Activated CD4-positive, alpha-beta memory T cell treated with anti-CD3 and anti-CD28 coated beads for 36 hours (primary cell): ENCODE measurements at regions not wholly inside any gene's neighbourhood (a gene's known extent, or its start where the extent isn't known, plus 50 kb on each side); places are given as distances from the start of the nearest gene placed in this dataset.
"Not testable (repeated sequence)": the region's sequence is repeated elsewhere in the genome, so short reads cannot be mapped to it uniquely, and the experiment has no call there.

Source experiments
- CTCF ChIA-PET: fragments of 350-600 bp; sonication (Branson Sonifier 250); formaldehyde crosslinking; loops from one replicate; lab custom pipeline; 2021; ENCODE audit warnings: antibody characterized with exemption, inconsistent platforms; lab: Charles Lee
- POLR2A ChIA-PET: fragments of 350-600 bp; sonication (Branson Sonifier 250); formaldehyde crosslinking; loops from one replicate; lab custom pipeline; 2021; ENCODE audit warnings: antibody characterized with exemption; lab: Charles Lee
- DNase-seq: peaks from one replicate; pipeline ENCODE4 v3.0.0-alpha.2; 2020
- H3K27ac Mint-ChIP-seq: one replicate; pipeline ENCODE4 v1.8.0; 2021; ENCODE audit warnings: mixed read lengths
- H3K27me3 Mint-ChIP-seq: one replicate; pipeline ENCODE4 v1.8.0; 2021; ENCODE audit warnings: mixed read lengths
- H3K36me3 Mint-ChIP-seq: one replicate; pipeline ENCODE4 v1.8.0; 2021; ENCODE audit warnings: mixed read lengths
- H3K4me1 Mint-ChIP-seq: one replicate; pipeline ENCODE4 v1.8.0; 2021; ENCODE audit warnings: low read depth, mixed read lengths
- H3K4me3 Mint-ChIP-seq: one replicate; pipeline ENCODE4 v1.8.0; 2021; ENCODE audit warnings: mild to moderate bottlenecking, mixed read lengths
- H3K9me3 Mint-ChIP-seq: one replicate; pipeline ENCODE4 v1.8.0; 2021; ENCODE audit warnings: mixed read lengths
- intact Hi-C: fragments of 100-400 bp; cut with micrococcal nuclease; formaldehyde crosslinking; loops from one replicate; pipeline ENCODE4 v1.15.1; 2023

GRCh38 chr21:28391938-28392849 is 600.5 kb downstream of the LTN1 start:
- H3K27me3 Mint-ChIP-seq: no peaks in the 10 kb centered on the region
- ChIA-PET CTCF (no interaction called here), POLR2A (no interaction called here)
- H3K4me1 Mint-ChIP-seq: no peaks in the 10 kb centered on the region
- intact Hi-C loops: no loop called here
- no peak overlapping the region for H3K27ac Mint-ChIP-seq
- no peaks in the 10 kb centered on the region for H3K36me3 Mint-ChIP-seq
- H3K9me3 Mint-ChIP-seq: peaks cover 5% of the 10 kb centered on the region
- DNase-seq: no peak
- no peak overlapping the region for H3K4me3 Mint-ChIP-seq

- no peaks in the 10 kb centered on the region for H3K4me1 Mint-ChIP-seq
- no peak for DNase-seq
- no peak overlapping the region for H3K27ac Mint-ChIP-seq
- intact Hi-C loops: no loop called here
- POLR2A ChIA-PET: no interaction called here
- no peak overlapping the region for H3K4me3 Mint-ChIP-seq
- no peaks in the 10 kb centered on the region for H3K36me3 Mint-ChIP-seq
- CTCF ChIA-PET: no interaction called here
- H3K27me3 Mint-ChIP-seq: no peaks in the 10 kb centered on the region
- H3K9me3 Mint-ChIP-seq: no peaks in the 10 kb centered on the region
Measured at GRCh38 chr21:28387220-28387619, 605.5 kb downstream of the LTN1 start.

- H3K27ac Mint-ChIP-seq: no peak overlapping the region
Measured at GRCh38 chr21:28385845-28386244, 606.8 kb downstream of the LTN1 start.

GRCh38 chr21:28381000-28381745 is 611.5 kb downstream of the LTN1 start:
- H3K36me3 Mint-ChIP-seq, H3K27ac Mint-ChIP-seq, H3K4me1 Mint-ChIP-seq, H3K27me3 Mint-ChIP-seq, H3K9me3 Mint-ChIP-seq, CTCF ChIA-PET, H3K4me3 Mint-ChIP-seq, intact Hi-C loops, POLR2A ChIA-PET, DNase-seq: not testable (repeated sequence)

More at GRCh38 chr21:28385845-28386244, 606.8 kb downstream of the LTN1 start:
- no peaks in the 10 kb centered on the region for H3K36me3 Mint-ChIP-seq
- no peaks in the 10 kb centered on the region for H3K4me1 Mint-ChIP-seq
- intact Hi-C loops: no loop called here
- no peaks in the 10 kb centered on the region for H3K9me3 Mint-ChIP-seq
- H3K27me3 Mint-ChIP-seq: no peaks in the 10 kb centered on the region
- no peak overlapping the region for H3K4me3 Mint-ChIP-seq
- ChIA-PET CTCF (no interaction called here), POLR2A (no interaction called here)
- DNase-seq: no peak

GRCh38 chr21:28380241-28380640 is 612.4 kb downstream of the LTN1 start:
- intact Hi-C loops: no loop called here
- H3K4me1 Mint-ChIP-seq: no peaks in the 10 kb centered on the region

GRCh38 chr21:28378026-28378425 is 614.7 kb downstream of the LTN1 start:
- Mint-ChIP-seq H3K4me3 (no peak overlapping the region), H3K9me3 (no peaks in the 10 kb centered on the region), H3K36me3 (no peaks in the 10 kb centered on the region), H3K27ac (no peak overlapping the region), H3K27me3 (no peaks in the 10 kb centered on the region), H3K4me1 (no peaks in the 10 kb centered on the region)
- ChIA-PET CTCF (no interaction called here), POLR2A (no interaction called here)
- intact Hi-C loops: no loop called here
- no peak for DNase-seq

More at GRCh38 chr21:28380241-28380640, 612.4 kb downstream of the LTN1 start:
- Mint-ChIP-seq H3K9me3 (no peaks in the 10 kb centered on the region), H3K27me3 (no peaks in the 10 kb centered on the region), H3K27ac (no peak overlapping the region), H3K36me3 (no peaks in the 10 kb centered on the region), H3K4me3 (no peak overlapping the region)
- DNase-seq: no peak
- POLR2A ChIA-PET: no interaction called here
- CTCF ChIA-PET: no interaction called here

GRCh38 chr21:28375708-28376385 is 616.8 kb downstream of the LTN1 start:
- ChIA-PET CTCF (no interaction called here), POLR2A (no interaction called here)
- Mint-ChIP-seq H3K36me3 (no peaks in the 10 kb centered on the region), H3K9me3 (peaks cover 13% of the 10 kb centered on the region), H3K27ac (no peak overlapping the region), H3K4me3 (no peak overlapping the region), H3K4me1 (no peaks in the 10 kb centered on the region), H3K27me3 (no peaks in the 10 kb centered on the region)
- no peak for DNase-seq
- intact Hi-C loops: no loop called here

GRCh38 chr21:28374881-28375280 is 617.8 kb downstream of the LTN1 start:
- no peak overlapping the region for H3K4me3 Mint-ChIP-seq
- H3K27ac Mint-ChIP-seq: no peak overlapping the region
- CTCF ChIA-PET: no interaction called here
- peaks cover 13% of the 10 kb centered on the region for H3K9me3 Mint-ChIP-seq
- DNase-seq: no peak
- H3K27me3 Mint-ChIP-seq: no peaks in the 10 kb centered on the region
- POLR2A ChIA-PET: no interaction called here
- H3K4me1 Mint-ChIP-seq: no peaks in the 10 kb centered on the region
- intact Hi-C loops: no loop called here
- no peaks in the 10 kb centered on the region for H3K36me3 Mint-ChIP-seq

GRCh38 chr21:28371713-28372112 is 621.0 kb downstream of the LTN1 start:
- CTCF ChIA-PET: no interaction called here
- H3K27me3 Mint-ChIP-seq: no peaks in the 10 kb centered on the region
- H3K36me3 Mint-ChIP-seq: no peaks in the 10 kb centered on the region
- H3K4me1 Mint-ChIP-seq: no peaks in the 10 kb centered on the region
- H3K4me3 Mint-ChIP-seq: no peak overlapping the region
- DNase-seq: no peak
- peaks cover 13% of the 10 kb centered on the region for H3K9me3 Mint-ChIP-seq
- POLR2A ChIA-PET: no interaction called here
- intact Hi-C loops: no loop called here
- H3K27ac Mint-ChIP-seq: no peak overlapping the region

GRCh38 chr21:28359300-28359699 is 633.4 kb downstream of the LTN1 start:
- ChIA-PET CTCF (no interaction called here), POLR2A (no interaction called here)
- Mint-ChIP-seq H3K4me1 (no peaks in the 10 kb centered on the region), H3K9me3 (no peaks in the 10 kb centered on the region), H3K36me3 (no peaks in the 10 kb centered on the region), H3K4me3 (no peak overlapping the region), H3K27me3 (no peaks in the 10 kb centered on the region), H3K27ac (no peak overlapping the region)
- intact Hi-C loops: no loop called here
- no peak for DNase-seq

- H3K9me3 Mint-ChIP-seq: no peaks in the 10 kb centered on the region
- H3K36me3 Mint-ChIP-seq: no peaks in the 10 kb centered on the region
- CTCF ChIA-PET: interaction anchor here (1.0 kb wide), 1 partner anchor 387 kb away, joined by 4 read pairs; no protein-coding TSS in a partner anchor
- no peak for DNase-seq
- no peak overlapping the region for H3K4me3 Mint-ChIP-seq
- POLR2A ChIA-PET: no interaction called here
- no peaks in the 10 kb centered on the region for H3K4me1 Mint-ChIP-seq
- intact Hi-C loops: no loop called here
- H3K27me3 Mint-ChIP-seq: no peaks in the 10 kb centered on the region
- H3K27ac Mint-ChIP-seq: no peak overlapping the region
Measured at GRCh38 chr21:28358702-28359101, 634.0 kb downstream of the LTN1 start.

GRCh38 chr21:28358170-28358569 is 634.5 kb downstream of the LTN1 start:
- intact Hi-C loops: no loop called here
- no peaks in the 10 kb centered on the region for H3K36me3 Mint-ChIP-seq
- H3K9me3 Mint-ChIP-seq: no peaks in the 10 kb centered on the region
- H3K4me3 Mint-ChIP-seq: no peak overlapping the region
- no peaks in the 10 kb centered on the region for H3K4me1 Mint-ChIP-seq
- no peak for DNase-seq
- ChIA-PET CTCF (interaction anchor here (1.0 kb wide), 1 partner anchor 387 kb away, joined by 4 read pairs; no protein-coding TSS in a partner anchor), POLR2A (no interaction called here)
- H3K27ac Mint-ChIP-seq: no peak overlapping the region
- H3K27me3 Mint-ChIP-seq: no peaks in the 10 kb centered on the region
